NCI-H2196 treated with DMSO at 0.1 percent for 48 hours (cell line): ENCODE measurements at regions not wholly inside any gene's neighbourhood (a gene's known extent, or its start where the extent isn't known, plus 50 kb on each side); places are given as distances from the start of the nearest gene placed in this dataset.
"Not testable (repeated sequence)": the region's sequence is repeated elsewhere in the genome, so short reads cannot be mapped to it uniquely, and the experiment has no call there.

Source experiments
- DNase-seq: peaks from one replicate; lab custom pipeline; 2025; ENCODE audit not compliant: unreplicated experiment; lab: John Stamatoyannopoulos, UW

DNA sequence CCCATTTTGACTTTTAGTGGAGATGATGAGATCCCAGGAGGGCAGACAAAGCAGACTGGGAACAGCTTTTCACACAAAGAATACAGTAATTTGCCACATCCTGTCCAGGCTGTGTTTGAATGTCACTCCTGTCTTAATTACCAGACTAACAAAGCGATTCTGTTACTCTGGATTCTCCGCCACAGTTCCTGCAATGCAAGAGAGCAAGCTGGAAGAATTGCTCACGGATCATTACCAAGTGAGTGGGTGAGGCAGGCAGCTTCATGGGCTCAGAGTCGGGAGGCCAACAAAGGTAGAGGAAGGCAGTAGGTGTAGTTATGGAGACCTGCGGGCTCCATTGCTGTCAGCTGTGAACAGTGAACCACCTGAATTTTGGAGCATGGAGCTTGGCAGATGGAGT, 250.5 kb upstream of the ATP5MC3 start:
- DNase-seq = peak; percentile 29

DNA sequence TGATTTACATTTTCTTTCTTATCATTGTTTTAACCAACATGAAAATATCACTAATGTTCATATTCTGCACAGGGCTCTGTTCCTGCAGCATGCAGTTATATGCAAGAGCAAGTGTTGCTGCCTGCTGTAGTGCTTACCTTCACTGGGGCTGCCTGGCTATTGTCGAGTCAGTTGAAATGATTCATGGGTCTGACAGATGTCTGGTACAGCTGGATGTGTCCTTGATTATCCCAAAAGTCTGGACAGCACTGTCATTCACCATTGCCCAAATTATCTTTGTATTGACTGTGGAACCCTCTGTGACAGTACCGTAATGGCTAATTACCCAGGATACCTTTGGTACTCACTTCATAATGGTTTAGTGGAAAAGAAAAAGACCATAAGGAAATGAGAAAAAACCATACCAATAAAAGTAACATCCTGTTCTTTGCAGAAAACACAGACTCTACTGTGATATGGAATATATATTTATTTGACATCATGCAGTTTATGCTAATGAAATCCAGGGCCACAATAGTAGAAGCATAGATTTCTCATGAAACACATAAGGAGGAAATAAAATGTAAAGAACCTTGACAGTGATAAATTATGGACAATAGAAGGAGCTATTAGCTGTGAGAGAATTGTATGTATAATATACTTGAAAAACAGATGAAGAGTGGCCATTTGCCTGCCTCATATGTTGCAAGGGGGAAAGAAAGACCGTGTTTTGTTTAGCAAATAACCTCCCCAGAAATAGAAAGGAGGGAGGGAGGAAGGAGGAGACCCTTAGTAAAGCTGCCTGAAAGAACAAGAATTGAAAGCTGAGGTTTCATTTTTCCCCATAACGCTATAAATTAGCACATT, 249.8 kb upstream of the ATP5MC3 start:
- no peak for DNase-seq

DNA sequence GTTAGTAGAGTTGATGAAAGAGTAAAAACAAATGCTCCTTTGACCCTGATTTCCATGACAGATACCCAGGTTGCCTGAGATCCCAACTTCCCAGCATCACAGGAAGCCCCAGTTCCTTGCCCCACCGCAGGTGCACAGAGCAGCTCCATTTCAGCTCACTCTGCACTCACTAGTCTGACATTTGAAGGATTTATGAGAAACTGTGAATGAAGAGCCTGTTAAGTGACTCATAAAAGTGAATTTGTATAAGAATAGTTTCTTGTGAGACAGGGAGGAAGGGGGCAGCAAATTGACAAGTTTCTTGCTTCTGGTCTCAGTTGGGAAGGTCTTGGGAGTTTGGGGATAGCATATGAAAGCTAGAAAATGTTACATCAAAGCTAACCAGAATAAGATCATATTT, 248.7 kb upstream of the ATP5MC3 start:
- no peak for DNase-seq

DNA sequence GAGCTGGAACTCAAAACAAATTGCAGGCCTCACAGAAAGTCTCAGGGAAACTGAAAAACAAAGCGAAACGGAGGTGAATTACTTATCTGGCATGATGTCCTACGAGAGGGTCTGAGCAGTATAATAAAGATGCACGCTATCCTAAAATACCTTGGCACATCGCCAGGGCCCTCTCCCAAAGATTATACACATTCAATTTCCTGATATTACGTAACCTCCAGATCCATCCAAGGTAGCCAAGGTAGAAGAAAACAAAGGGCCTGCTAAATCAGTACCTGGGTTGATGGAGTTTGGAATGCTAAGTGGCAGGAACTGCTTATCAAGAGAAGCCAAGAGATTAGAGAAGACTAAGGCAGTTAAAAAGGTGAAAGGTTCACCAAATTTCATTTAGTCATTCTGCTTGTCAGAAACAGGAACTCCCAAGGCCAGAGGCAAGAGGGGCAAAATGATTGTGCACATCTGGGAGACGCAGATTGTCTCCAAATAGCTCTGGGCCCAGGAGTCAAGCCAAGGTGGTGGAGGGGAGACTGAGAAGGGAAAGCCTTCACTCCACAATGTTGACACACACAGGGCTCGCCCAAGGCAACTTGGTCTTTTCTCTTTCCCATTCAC, 236.8 kb upstream of the ATP5MC3 start:
- no peak for DNase-seq

DNA sequence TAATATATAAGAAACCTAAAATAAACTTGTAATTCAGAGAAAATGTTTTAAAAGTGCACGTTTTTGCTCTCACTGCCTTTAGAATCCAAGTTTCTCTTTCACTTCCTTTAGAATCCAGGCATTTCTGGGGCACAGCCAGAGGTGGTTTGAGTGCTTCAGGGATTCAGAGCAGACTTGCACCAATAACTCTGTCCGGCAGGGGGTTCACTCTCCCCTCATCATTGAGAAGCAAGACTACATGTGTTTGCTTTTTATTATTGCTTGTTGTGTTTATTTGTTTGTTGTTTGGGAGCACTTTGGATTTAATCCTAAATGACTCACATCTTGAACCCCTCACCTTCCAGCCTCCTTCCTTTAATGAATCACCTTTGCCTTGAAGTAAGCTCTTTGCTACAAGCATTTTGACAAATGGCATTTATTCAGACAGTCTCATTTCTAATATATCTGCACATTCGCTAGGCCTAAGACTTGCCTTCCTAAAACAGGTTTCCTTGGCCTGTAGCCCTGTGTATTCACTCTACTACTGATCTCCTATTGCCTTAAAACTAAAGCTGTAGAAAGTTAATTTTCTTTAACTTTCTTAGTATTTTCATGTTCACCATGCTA, 233.5 kb upstream of the ATP5MC3 start:
- DNase-seq = no peak

DNA sequence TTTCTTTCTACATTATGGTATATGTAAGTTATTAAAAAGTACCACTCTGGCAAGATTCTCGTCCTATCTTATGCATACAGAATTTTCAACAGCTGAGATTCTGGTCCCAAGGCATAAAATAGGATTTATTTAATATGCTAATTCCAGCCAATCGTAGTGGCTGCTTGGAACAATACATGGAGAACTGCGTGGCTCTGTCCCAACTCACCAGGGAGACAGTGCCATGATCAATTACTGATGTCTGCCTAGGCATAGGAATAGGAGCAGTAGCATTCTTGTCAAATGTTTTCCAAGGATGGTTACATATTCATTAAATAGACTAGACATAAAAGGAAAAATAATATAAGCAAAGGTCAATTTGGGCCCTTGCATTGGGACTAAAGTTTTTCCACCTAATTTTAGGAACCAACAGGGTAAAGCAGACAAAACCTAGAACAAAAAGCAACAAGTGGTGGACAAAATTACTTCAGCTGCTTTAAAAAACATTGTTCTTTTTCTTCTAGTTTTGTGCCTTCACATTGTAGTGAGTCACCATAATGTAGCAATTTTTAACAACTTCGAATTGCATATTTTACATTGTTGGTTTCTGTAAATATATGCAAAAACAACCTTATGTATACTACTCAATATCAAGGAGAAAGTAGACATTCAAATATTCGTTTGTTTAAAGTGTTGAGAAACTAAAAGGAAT, 232.8 kb upstream of the ATP5MC3 start:
- no peak for DNase-seq

DNA sequence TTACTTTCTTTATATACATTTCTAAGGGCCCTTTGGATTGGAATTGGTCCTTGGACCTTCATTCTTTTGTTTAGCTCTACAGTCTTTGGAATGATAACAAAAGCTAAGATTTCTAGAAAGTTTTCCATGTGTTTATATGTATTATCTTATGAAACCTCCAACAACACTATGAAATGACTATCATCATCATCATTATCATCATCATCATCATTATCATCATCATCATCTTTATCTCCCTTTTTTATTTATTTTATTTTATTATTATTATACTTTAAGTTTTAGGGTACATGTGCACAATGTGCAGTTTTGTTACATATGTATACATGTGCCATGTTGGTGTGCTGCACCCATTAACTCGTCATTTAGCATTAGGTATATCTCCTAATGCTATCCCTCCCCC, 229.4 kb upstream of the ATP5MC3 start:
- not testable (repeated sequence) for DNase-seq

DNA sequence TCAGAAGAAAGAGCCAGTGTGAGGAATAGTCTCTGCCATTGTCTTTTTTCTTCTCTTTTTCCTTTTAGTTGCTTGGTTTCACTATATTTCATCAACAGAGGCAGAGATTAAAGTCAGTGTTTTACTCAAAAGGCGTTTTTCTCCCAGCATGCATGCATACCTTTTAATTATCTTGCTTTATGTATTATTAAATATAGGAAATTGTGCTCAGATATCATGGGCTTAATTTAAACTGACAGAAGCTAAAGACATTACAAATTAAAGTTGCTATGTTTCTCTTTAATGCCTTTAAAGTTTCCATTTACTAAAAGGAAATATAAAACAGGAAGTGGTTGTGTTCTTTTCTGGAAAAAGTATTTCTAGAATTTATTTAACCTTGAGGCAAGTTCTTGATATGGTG, 223.3 kb upstream of the ATP5MC3 start:
- no peak for DNase-seq

DNA sequence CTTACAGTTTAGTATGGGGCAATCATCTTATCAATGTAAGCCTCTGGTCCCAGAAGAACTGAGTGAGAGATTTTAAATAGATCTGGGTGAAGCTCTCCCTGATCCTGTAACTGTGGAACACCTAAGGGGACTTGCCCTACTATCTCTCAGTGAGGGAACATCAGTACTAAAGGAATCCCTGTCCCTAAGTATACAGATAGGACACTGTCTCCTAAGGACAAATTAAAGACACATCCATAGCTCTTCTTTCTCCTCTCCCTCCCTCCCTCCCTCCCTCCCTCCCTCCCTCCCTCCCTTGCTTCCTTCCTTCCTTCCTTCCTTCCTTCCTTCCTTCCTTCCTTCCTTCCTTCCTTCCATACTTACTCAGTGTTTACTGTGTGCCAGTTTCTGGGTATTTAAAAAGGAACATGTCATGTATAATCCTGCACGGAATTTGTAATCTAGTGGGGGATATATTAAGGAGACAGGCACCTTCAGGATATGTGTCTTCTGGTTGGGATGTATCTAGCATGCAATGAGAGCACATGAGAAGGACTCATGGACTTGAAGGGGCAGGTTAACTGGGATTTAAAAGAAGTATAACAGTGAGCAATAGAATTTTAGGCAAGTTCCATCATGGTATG, 222.2 kb upstream of the ATP5MC3 start:
- no peak for DNase-seq

DNA sequence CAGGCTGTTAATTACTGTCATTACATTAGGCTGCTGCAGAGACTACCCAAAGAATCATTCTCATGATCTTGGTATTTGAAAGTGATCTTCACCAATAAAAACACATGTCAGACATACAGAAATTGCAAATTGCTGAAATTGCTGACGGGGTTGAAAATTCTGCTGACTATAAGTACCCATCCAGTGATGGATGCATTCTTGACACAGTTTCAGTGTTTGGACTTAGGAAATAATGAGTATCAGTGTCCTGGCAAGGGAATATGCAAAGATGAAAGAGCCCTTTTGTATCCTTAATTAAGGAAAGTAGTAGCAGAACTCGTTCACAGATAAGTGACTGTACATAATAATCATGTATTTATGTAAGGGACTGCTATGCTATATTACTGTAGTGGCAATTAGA, 221.1 kb upstream of the ATP5MC3 start:
- DNase-seq = no peak

DNA sequence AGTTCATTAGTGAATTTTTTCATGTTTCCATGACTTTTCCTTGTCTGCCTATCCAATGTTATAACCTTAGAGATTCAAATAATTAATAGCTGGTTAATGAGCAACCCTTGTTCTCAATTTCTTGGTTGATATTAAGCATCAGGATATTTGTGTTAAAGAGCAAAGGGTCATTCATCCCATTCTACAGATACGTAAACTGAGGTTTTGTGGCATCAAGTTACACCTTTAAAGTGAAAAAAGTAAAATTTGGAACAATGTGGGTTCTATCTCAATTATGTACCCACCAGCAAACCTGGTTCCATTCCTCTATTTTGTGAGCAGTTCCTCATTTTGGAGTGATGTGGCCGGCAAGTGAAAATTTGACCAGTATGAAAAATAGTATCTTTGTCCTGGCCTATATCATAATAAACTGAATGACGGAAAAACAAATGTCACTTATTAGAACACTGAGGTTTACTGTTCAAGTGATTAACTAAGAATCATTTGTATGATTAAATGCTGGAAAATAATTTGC, 220.5 kb upstream of the ATP5MC3 start:
- no peak for DNase-seq

DNA sequence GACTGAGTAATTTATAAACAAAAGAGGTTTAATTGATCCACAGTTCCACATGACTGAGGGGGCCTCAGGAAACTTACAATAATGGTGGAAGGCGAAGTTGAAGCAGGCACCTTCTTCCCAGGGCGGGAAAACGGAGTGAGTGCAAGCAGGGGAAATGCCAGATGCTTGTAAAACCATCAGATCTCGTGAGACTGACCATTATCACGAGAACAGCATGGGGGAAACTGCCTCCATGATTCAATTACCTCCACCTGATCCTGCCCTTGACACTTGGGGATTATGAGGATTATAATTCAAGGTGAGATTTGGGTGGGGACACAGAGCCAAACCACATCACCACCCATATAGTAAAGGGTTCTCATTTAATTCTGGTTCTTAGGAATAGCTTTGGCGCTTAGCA, 219.5 kb upstream of the ATP5MC3 start:
- no peak for DNase-seq

DNA sequence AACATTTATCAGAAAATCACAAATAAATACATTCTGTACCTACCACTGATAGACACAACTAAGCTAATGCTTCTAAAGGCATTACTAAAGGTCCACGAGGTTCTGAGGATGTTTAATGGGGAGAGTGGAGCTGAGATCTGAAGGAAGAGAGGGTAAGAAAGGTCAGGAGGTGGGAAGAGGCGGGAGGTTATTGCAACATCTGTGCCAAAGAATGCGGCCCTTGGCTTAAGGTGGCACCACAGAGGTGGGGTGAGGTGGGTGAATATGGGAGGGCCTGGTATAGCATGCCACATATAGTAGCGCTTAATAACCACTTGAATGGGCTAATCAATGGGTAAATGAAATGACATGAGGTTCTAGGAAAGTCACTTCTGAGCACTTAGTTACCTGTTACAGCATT, 217.8 kb upstream of the ATP5MC3 start:
- no peak for DNase-seq

DNA sequence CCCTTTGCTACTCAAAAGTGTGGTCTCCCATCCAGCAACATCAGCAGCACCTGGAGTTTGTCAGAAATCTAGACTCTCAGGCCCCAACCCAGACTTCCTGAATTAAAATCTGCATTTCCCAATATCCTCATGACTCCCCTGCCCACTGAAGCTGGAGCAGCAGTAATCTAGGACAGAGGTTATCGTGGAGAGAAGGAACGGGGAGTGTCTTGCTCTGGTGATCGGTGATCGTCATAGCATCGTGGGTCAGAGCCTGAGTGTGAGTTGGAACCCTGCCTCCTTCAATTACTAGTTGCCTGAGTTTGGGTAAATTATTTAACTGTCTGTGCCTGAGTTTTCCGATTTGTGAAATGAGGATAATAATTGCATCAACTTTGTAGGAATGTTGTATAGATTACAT, 217.3 kb upstream of the ATP5MC3 start:
- no peak for DNase-seq

DNA sequence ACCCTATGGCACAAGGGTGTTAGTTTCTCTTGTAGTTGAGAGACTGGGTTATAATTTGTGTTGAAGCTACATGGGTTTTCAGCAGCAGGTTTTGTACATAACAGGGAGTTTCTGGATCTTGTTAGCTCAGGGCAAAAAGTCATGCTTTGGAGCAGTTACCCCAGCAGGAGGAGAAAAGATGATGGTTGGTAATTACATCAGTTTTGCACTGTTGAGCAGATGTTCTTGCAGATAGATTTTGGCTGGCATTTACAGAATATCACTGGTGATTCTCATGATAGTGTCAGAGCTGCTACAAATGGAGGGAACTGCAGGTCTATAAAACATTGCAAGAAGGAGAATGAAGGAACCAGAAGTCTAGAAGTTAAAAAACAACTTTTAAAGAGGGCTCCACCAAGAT, 215.2 kb upstream of the ATP5MC3 start:
- no peak for DNase-seq

DNA sequence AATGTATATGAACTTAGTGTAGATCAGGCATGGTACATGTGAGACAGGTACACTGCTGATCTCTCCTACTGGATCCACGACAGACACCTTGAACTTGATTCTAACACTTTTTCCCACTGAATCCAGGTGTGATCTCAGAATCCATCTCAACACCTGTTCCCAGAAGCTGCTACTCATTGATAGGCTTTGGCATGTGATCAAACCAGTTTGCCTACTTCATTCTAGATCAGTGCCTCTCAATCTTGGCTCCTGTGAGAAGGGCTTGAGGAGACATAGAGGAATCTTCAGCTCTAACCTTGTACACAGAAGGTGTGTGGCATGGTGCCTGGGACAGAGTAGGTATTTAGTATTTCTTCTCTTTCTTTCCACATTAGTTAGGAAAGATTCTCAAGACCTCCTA, 212.3 kb upstream of the ATP5MC3 start:
- no peak for DNase-seq

DNA sequence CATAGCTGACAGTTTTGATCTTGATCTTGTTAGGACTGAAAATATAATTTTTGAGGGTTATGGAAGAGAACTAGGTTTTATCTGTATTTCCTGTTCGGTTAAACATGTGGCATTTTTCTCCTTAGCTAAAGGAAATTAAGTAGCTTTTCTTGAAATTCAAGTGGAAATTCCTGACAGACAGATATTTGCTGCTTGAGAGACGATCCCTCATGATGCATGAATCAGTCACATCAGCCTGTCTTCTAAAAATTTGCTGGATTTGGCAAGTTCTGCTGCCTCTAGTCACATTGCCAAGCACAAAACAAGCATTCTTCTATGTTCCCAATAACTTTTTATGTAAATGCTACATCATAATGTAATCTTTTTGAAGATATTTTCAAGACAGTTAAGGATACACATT, 201.8 kb upstream of the ATP5MC3 start:
- no peak for DNase-seq

DNA sequence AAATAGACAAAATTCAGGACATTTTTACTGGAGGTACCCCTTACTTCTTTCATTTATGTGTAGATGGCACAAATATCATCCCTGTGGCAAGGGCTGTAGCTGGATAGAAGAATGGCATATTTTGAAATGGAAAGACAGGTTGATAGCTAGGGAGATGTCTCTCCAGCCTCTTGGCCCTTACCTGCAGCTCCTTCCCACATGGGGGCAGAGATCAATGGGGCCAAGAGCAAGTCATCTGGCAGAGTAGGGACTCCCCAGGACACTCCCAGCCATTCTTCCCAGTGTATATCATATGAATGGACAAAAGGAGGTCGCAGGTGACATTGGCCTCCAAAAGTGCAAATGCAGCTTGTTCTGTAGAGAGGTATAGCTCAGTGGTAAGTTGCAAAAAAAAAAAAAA, 192.2 kb upstream of the ATP5MC3 start:
- no peak for DNase-seq

DNA sequence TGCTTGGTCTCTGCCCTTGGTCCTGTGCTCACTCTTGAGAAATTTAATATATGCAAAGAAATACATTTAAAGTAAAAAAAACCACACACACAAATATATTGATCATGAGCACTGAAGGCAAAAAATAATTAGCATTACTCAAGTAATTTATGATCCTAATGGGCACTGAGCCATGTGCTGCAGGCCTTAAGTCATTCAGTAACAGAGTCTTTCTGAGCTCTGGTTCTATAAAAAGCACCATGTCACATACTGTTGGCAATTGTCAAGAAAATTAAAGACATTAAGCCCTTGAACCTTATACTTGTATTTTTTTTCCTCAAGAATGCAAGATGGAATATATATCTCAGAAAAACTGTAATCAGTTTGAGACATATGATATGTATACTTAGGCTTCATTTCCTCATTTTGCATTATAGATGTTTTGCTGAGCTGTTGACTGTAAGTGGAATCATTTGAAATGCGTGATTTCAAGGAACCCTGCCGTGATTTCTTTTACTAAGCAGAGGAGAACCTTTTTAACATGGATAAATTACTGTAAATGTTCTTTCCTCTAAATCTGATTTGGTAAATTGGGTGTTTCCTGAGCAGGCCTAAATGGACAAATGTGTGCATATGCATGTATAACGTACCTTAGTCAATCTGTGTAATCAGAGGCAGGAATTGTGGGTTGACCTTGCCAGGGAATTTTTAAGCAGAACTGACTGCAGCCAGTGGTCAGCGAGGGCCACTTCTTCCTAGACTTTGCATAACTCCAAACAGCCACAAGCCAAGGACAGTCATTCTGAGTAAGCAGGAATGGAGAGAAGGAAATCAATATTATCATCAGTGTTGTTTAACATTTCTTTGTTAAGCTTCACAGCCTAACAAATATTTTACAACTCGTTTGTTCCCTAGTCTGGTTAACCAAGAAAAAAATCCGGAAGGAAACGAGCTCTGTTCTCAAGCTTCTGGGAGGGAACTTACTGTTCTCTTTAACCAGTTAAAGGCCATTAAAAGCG, 191.5 kb upstream of the ATP5MC3 start:
- no peak for DNase-seq

DNA sequence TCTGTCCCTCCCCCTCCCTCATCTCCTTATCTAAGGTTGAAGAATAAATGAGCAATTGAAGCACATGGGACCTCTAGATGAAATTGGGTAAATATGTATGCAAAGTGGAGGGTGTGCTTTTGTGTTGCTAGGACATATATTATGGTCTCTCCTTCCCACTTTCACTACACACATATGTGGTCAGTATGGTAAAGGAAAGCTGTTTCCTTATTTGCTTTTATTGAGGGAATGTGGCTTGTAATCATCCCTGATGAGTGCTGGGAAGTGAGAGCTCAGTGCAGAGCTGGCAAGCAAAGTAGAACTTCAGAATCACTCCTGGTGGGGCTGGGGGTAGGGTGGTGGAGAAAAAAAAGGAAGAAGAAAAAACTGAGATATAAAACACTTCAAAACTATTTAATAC, 189.9 kb upstream of the ATP5MC3 start:
- no peak for DNase-seq
